GM19455 (cell line): ENCODE measurements at regions not wholly inside any gene's neighbourhood (a gene's known extent, or its start where the extent isn't known, plus 50 kb on each side); places are given as distances from the start of the nearest gene placed in this dataset.

ENCODE experiments used
- ATAC-seq: cut with Tn5 transposase; IDR thresholded peaks from one replicate; pipeline ENCODE4 v1.9.1; 2021; ENCODE audit not compliant: unreplicated experiment

GRCh38 chr3:109532257-109533216, 195.2 kb upstream of the DPPA4 start:
- no peak for ATAC-seq

GRCh38 chr3:109545746-109546145, 208.4 kb upstream of the DPPA4 start:
- ATAC-seq: no peak

- ATAC-seq: no peak
Measured at GRCh38 chr3:109548192-109548938, 211.0 kb upstream of the DPPA4 start.

DNA sequence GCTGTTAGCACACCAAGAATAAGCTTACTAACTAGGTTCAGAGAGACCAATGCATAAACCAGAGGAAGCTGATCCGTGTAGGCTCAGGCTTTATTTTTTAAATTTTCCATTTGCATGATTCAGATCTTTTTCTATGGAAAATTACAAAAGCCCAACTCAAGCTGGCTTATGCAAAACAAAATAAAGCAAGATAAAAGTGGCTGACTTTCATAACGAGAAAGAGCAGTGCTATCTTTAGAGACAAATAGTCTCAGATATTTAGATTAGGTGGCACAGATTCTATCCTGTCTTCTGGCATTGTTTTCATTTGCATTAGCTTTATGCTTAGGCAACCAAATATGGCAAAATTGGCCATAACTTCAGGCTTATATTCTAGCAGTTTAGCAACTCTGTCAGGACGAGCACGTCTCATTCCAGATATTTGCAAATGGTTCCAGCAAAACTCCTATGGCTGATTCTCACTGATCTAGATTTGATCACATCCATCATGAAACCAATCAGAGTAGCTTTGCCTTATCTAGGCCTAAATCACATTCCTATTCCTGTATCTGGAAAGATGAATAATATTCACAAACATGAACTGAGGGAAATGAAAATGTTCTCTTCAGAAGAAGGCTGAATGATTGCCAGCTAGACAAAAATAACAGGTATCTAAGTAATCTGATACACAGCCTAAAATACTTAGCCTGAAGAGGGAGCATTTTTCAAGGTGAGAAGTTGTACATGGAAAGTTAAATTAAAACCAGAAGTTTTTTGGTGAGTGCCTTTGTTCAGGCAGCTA, 216.4 kb upstream of the DPPA4 start:
- ATAC-seq: no peak

DNA sequence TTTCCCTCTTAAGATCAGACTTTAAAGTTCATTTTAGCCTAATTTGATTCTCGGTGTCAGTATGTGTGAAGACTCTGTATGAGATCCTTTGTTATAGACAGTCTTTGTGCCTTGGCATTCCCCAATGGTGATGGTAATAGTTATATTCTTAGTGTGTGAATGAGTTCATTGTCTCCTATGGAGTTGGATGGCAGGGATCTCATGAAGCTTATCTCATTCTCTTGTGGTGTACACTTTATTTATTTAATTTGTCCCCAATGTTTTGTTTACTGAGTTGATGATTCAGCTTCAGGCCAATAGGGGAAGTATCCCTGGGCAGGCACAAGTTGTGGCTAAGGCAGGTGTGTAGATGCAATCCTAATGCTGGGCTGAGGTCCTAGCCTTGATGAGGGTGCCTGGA, 222.0 kb upstream of the DPPA4 start:
- no peak for ATAC-seq

DNA sequence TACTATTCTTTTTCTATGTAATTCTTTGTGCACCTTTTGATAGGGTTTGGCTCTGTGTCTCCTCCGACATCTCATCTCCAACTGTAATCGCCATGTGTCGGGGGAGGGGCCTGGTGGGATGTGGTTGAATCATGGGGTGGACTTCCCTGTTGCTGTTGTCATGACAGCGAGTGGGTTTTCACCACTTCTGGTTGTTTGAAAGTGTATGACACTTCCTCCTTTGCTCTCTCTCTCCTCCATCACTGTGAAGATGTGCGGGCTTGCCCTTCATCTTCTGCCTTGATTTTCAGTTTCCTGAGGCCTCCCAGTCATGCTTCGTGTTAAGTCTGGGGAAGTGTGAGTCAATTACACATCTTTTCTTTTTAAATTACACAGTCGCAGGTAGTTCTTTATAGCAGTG, 225.8 kb upstream of the DPPA4 start:
- ATAC-seq: no peak

- no peak for ATAC-seq
Measured at GRCh38 chr3:109569135-109569846, 231.9 kb upstream of the DPPA4 start.

GRCh38 chr3:109570408-109570807, 233.1 kb upstream of the DPPA4 start:
- no peak for ATAC-seq

GRCh38 chr3:109572301-109572700, 235.0 kb upstream of the DPPA4 start:
- no peak for ATAC-seq

DNA sequence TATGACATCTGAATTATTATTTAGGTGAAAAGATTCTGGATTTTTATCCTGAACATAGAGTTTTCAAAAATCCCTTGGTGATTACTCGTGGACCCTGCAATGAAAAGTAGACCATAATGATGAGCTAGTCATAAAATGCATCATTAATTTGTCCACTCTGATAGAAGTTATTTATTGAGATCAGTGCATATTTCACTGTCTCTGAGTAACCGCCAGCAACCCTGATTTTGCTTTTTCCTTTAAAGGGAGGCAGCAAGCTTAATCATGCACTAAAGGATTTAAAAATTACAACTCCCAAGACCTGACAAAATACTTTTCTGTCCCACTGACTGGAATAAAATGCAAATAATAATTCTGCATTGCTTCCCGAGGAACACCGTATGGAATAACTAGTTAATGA, 259.6 kb upstream of the DPPA4 start:
- ATAC-seq: no peak

DNA sequence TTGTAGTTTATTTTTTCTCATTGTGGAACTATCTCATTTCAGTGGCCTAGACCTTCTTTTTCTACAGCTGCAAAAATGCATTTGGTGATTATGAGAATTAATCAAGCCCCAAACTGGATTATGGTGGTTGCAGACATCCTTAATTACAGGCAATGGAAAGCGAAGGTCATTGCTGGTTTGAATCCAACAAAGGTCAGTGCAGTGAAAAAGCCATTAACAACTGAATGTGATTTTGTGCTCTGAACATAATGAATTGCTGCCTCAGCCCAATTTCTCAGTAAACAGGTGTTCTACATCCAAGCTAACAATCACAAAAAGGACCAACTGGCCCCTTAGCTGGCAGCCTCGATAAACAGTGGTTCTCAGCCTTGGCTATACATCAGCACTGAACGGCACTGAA, 260.1 kb upstream of the DPPA4 start:
- ATAC-seq: no peak

GRCh38 chr3:109607897-109608296, 270.6 kb upstream of the DPPA4 start:
- ATAC-seq: no peak

DNA sequence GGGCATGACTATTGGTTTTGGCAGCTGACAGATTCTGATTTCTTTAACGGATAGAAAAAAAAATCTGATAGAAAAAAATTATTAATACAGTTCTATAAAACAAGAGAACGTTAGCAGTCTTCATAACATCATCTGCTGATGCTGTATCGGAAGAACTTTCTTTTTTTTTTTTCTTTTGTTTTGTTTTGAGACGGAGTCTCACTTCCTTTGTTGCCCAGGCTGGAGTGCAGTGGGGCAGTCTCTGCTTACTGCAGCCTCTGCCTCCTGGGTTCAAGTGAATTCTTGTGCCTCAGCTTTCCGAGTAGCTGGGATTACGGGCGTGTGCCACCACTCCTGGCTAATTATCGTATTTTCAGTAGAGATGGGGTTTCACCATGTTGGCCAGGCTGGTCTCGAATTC, 271.2 kb upstream of the DPPA4 start:
- ATAC-seq: no peak

- ATAC-seq: no peak
Measured at GRCh38 chr3:109618766-109619378, 281.5 kb upstream of the DPPA4 start.

DNA sequence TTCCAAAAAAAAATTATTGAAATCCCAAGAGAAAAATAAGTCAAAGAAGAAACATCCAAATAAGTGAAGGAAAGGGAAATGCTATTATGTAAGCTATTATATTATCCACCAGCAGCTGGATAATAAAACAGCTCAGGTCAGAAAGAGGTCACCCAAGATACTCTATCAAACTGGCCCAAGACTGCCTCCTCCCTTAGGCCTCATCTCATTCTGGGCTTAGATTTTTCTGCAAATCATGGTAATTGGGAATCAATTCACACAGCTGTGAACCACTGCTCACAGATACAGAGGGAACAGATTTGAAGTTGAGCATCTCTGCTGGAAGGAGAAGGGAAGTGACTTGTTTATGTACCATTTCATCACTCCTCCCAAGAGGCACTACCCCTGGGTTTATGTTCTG, 294.6 kb upstream of the DPPA4 start:
- ATAC-seq: no peak

DNA sequence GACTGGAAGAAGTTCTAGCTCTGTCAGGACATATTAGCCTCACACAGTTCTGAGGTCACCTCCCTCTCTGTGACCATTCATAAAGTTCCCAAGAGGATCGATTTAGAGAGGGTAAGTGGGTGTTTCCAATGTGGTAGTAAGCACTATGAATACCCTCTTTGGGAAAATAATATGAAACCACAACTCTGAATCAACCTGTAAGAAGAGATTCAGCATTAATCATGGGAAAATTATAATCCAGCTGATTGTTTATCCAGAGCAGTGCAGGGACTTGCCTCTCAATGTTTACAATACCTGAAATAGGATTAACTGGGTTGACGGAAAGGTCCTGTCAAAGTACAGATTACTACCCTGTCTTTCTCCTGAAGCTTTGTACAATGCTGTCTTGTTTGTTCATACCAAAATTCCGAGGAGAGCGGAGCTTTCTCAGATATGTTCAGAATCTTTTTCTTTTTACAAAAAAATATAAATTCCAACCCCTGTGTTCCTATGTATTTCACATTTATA, 302.9 kb upstream of the DPPA4 start:
- no peak for ATAC-seq

GRCh38 chr3:109642025-109642424, 304.7 kb upstream of the DPPA4 start:
- ATAC-seq: no peak

DNA sequence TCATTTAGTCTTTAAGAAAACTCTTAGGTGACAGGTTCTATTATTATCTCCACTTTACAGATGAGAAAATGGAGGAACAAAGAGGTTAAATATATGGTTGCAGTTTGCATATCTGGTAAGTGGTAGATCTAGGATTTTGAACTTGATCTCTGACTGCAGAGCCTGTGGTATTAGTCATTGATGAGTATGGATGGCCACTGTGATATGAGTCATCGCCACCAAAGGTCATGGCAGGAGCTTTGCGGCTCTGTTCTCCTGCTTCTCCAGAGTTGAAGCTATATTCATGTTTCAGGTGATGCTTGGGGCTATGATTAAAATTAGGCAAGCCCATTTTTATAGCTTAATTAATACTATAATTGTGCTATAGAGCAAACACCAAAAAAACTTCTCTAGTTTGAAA, 306.2 kb upstream of the DPPA4 start:
- no peak for ATAC-seq

GRCh38 chr3:109644332-109644731, 307.0 kb upstream of the DPPA4 start:
- no peak for ATAC-seq

DNA sequence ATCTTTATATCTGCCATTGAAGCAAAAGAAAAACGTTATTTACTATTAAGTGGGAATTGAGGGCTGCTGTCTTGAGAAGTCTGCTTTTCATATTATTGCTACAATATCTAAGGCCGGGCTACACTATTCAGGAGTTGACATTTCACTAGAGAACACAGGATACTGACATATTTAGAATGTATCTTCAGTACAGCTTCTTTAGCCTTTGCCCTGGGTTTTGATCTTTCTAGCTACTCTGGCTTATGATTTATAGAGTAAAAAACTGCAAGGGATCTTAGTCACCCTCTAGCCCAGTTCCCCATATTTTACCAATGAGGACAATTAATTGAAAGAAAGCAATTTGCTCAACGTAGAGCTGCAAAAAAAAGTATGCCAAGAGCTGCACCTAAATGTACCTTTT, 307.4 kb upstream of the DPPA4 start:
- no peak for ATAC-seq
